Stimulated activated CD4-positive, alpha-beta T cell treated with anti-CD3 and anti-CD28 coated beads, Interleukin-15, amount 100 ng/mL, for 24 hours (primary cell): ENCODE measurements at regions not wholly inside any gene's neighbourhood (a gene's known extent, or its start where the extent isn't known, plus 50 kb on each side); places are given as distances from the start of the nearest gene placed in this dataset.

Source experiments
- DNase-seq: peaks from one replicate; pipeline ENCODE4 v3.0.0-alpha.2; 2020

DNA sequence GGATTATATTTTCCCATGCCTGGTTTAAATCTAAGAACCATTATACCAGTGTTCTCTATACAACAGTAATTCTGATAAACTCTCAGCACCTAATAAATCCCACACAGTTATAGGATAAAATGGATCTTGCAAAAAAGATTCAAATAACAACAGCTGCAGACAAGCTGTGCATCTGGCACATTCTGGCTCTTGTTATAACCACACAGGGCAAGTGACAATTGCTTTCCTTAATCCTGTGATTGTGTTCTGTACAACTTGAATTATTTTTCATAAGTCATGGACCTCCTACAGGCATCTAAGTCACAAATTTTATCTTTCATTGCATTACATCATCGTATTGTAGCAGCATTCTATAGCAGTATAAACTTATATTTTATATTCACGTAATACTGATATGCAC lies 948.3 kb downstream of the SLITRK1 start:
- no peak for DNase-seq

DNA sequence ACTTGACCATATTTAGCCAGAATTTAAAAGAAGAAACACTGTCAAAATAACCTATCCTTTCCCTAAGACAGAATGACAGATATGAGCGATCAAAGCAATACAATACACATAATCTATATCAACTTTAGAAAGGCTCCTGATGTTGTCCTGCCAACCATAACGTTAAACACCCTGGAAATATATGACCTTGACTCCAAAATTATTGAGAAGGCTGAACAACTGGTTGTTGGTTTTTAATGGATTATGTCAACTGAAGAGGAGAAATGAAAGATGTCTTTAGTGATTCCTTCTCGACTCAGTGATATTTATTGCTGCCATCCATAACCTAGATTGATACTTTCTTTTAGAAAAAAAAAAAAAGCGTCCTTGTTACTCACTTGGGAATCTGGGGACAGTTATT lies 957.2 kb downstream of the SLITRK1 start:
- DNase-seq = no peak

DNA sequence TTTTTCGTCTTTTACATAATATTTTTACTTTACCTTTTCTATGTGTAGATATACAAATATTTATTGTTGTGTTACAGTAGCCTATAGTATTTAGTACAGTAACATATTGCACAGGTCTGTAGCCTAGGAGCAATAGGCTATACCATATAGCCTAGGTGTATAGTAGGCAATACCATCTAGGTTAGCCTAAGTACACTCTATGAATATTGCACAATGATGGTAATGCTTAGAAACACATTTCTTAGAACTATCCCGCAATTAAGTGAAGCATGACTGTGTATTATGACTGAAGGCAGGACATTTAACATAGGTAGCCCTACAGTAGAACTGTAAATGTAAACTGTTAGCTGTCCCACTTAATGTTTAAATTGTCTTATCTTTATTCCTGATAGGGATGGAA lies 964.3 kb downstream of the SLITRK1 start:
- DNase-seq = no peak

DNA sequence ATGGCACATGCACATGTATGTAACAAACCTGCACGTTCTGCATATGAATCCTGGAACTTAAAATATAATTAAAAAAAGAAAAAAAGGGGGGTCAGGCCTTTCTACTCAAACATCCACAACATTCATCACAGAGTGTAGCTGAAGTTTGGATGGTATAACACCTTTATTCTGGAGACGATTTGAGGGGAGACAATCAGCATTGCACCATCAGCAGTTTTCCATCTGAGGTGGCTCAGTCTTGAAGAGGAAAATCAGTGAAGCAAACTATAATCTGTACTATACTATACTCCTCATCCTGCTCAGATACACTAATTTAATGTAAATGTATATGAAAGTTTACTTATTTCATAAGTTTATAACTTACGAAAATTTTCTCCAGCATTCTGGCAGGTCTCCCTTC lies 969.7 kb downstream of the SLITRK1 start:
- DNase-seq = no peak

DNA sequence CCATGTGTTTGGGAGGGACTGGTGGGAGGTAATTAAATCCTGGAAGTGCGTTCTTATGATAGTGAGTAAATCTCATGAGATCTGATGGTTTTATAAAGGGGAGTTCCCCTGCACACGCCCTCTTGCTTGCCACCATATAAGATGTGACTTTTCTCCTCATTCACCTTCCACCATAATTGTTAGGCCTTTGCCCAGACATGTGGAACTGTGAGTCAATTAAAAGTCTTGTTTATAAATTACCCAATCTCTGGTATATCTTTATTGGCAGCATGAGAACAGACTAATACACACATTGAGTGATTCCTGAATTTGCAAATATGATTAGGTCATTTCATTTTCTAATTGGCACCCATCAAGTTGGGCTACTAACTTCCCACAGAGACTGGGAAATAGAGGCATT lies 977.2 kb downstream of the SLITRK1 start:
- DNase-seq = no peak

DNA sequence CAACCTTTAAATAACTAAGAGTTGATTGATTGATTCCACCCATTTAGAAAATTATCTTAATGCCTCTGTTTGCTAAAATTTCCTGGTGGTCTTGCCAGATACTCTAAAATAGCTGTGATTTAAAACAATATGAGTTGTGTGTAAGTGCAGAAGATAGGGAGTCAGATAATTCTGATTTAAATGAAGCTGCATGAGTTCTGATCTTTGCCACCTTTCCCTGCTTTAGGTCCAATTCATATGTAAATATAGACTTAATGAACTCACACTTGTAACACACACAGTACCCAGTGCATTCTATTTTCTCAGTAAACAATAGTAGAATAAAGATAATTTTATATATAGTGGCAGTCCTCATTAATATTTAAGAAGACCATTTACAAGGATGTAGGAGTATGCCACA lies 981.8 kb downstream of the SLITRK1 start:
- DNase-seq = no peak

DNA sequence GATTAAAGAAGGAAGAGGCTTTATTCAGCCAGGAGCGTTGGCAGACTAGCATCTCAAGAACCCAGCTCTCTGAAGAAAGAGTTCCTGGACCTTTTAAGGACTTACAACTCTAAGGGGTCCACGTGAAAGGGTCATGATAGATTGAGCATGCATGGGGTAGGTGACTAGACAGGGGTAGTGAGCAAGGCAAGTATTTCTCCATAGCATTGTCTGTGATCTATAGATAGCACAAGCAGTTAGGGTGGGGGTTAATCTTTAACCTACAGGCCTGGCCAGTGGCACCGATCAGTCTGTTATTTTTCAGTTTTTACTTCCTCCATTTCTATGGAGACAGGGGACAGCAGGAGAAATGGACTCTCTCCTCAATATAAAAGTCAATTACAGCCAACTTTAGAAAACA lies 983.7 kb downstream of the SLITRK1 start:
- DNase-seq = no peak

DNA sequence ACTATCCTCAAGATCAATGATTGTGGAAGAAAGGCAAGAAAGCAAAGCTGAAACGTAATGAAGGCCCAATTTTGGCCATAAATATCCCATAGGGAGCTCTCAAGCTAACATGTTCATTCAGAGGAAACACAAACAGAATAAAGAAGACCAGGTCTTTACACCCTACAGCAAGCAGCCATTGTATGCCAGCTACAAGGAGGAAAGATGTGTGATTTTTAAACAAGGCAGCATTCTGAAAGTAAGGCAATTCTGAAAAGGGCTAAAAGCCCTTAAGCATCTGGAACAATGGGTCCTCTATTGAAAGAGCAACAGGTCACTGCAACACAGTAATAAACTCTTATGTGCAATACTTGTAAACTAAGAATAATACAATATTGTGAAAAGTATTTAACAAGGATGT lies 1002.4 kb downstream of the SLITRK1 start:
- no peak for DNase-seq

DNA sequence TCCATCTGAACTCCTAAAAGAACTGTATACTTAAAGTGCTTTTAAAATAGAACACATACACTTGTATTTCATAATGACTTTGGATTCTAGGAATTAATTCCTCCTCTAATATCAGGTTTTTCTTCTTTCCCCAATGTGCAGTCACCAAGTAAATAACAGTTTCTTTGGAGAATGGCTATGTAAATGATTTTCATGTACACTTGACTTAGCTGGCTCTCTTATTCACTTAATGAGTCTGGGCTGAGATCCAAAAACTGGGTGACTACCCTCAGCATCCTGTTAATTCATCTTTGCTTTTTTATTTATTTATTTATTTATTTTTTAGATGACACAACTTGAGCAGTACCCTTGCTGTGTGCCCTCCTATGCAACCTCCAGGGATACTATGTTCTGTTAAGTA lies 1003.7 kb downstream of the SLITRK1 start:
- DNase-seq = no peak

DNA sequence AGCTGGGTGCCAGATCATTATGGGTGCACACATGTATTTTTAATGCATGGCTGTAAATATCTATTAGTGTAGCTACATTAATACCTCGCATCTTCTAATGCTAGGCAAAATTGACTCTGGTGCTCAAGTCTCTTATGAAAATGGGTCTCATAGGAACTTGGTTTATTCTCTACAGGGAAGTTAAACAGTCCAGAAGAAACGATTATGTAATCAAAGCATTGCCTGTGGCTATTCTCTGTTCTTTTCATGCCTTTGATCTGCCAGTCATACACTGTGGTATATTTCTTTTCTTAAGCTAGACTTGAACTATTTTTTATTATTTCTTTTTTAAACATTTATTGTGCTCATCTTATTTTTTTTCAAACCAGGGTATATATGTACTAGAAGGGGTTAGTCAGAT lies 1015.0 kb downstream of the SLITRK1 start:
- DNase-seq = no peak

DNA sequence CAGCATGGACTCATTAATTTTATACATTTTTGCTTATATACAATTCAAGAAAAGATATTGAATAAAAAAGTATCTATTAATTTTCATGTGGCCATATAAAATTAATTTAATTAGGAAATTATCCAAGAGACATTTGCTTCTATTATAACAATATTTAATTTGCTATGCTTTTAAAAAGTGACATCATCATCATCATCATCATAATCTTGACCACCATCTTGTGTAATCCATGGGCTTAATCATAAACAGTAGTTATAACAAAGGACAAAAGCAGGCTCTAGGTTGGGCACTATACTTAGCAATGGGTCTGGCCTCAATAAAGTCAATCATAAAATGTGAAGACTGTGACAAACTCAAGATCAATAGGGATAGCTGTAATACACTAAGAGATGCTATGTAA lies 1031.6 kb downstream of the SLITRK1 start:
- no peak for DNase-seq

DNA sequence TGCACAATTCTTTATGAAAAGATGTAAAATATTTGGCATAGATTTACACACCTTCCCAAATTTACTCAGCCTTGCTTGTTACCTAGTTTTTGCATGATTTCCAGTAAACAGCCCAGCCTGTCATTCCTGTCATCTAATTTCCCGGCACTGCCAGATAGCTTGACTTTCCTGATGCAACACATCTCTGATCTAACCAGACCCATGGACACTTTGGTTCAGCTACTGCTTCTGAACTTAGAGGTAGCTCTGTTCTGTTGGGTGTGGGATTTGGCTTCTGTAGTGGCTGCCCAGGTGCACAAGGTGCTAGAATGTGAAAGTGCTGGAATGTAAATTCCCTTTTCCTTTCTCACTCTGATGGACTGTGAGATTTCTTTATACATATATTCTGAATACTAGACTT lies 1033.5 kb downstream of the SLITRK1 start:
- DNase-seq = no peak

DNA sequence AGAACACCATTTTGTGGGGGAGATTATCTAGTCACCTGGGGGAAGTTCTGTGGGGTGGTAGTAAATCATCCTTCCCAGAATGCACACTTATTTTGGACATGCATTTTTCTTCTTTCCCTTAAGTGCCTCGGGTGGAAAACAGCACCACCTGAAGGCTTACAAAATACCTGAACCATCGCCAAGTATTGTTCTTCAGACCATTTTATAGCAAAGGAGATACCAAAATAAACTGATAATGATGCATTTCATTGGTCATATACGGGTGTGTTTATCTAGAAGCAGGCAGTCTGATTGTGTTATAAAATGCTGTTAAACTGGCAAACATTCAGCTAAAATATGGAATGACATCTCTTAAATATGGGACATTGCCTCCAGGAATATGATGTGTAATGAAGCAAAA lies 1034.7 kb downstream of the SLITRK1 start:
- DNase-seq = no peak

DNA sequence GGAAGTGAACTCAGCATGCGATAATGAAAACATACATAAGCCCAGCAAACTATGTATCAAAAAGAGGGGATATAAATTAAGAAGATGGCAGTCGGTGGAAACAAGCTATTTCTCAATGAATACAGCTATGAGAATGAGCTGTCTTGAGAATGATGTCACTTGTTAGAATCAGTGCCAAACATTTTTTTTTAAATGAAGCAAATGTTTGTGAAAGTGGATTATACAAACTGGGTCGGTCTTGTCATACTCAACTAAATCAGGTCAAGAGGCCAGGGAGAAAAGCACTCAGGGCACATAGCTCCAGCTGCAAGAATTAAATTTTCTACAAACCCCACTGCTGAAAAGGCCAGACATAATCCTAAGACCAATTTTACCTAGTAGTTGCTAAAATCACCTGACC lies 1048.4 kb downstream of the SLITRK1 start:
- no peak for DNase-seq

DNA sequence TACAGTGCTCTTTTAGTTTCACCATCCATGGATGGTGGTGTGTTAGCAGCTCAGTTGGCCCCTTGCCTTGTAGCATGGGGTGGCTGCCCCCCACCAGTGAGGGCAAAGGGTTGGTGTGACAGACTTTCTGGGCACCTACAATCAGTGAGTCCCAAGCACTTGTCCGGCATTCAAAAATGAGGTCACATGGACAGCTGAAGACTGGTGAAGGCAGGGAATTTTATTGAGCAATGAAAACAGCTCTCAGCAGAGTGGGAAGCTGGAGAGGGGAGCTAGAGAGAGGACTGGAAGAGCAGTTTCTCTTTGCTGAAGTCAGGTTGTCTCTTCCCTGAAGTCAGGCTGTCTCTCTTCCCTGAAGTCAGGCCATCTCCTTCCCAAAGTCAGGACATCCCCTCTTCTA lies 1053.2 kb downstream of the SLITRK1 start:
- no peak for DNase-seq

DNA sequence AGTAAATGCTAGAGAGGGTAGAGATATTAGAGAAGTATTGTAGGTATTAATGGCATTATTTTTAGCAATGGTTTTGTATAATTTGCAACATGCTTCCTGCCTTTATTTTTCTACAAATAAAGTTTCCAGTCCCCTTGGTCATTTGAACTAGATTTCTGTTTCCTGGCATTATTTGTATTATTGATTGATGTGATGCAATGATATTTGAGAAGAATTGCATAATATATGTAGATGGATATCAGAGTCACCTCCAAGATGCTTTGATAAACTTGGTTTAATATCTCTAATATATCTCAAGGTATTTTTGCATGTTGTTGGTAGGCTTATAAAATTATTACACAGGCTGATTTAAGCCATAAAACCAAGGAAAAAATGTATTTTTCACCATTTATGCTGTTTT lies 1054.5 kb downstream of the SLITRK1 start:
- no peak for DNase-seq

DNA sequence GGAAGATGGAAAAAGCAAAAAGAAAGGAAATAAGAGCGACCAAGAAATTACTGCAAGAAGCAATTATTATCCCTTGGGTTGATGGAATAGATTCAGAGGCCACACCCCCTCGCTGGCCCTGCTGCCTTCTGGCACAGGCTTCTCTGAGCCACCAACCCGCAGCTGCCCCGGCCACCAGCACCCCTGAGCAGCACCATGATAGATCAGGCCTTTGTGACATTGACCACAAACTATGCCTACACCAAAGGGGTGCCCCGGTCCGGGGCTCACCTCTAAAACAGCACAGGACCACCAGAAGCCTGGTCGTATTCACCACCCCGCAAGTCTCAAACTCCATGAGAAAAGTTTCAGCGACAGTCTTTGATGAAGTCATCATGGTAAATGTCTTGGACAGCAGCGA lies 1059.3 kb downstream of the SLITRK1 start:
- DNase-seq = no peak

DNA sequence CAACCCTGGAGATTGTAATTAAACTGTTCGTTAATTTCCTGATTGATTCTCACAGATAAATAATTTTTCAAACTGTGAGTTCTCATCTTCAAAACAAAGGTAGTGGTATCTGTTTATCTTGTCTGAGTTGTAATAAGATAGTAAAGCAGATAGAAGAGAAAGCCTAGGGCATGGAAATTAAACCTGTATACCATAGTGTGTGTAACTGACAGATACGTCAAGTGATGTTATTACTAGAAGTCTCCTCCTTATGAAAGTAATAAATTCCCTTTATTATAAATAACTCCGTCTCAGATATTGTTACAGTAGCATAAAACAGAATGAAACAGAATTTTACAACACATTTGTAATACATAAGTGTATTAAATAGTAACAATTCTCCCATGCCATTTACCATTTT lies 1065.1 kb downstream of the SLITRK1 start:
- no peak for DNase-seq

DNA sequence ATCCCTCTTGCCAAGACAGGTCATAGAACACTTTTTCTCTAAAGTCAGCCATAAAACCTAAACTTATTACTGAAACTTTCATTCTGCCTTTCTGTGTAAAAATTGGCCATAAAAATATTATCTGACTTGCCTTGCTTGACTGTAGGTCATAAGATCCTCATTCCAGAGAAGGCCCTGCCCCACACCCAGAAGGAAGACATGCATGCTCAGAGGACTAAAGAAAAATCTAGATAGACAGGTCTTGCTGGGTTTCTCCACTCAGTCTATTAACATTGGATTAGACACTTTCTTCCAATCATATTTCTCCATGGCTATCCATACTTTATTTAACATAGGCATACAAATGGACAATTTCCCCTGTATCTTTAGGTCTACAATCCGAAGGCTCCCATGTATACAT lies 1066.5 kb downstream of the SLITRK1 start:
- no peak for DNase-seq

DNA sequence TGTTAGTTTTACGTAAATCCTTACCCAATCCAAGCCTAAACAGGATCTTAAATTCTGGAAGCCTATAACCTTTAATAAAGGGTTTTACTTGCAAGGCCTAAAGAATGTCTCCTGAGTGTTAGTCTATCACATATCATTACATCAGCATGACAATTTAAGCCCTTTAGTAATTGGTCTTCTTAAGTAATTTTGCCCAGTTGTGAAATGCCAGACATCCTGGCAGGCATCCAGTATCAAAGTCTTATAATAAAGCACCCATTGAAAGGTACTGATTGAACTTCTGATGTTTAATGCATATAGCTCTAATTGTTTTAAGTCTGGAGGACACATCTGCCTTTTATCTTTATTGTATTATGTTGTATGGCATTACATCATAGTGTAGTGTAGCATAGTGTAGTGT lies 1078.9 kb downstream of the SLITRK1 start:
- DNase-seq = no peak

DNA sequence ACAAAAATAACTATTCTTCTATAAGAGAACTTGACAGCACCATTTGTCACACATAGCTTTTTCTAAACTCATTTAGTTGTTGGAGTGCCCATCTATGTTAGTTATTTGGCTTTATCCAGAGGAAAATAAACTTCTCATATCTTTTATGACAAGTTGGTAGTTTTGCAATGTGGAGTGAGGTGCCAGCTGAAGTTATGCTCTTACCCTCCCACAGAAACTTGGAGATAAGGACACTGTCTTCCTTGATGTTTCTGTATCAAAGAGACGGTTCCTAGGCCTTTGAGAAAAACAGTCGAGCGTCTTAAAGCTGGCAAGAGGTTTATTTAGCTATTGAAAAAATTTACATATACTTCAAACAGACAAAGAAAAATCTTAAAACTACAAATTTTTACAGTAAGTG lies 1079.7 kb downstream of the SLITRK1 start:
- no peak for DNase-seq

DNA sequence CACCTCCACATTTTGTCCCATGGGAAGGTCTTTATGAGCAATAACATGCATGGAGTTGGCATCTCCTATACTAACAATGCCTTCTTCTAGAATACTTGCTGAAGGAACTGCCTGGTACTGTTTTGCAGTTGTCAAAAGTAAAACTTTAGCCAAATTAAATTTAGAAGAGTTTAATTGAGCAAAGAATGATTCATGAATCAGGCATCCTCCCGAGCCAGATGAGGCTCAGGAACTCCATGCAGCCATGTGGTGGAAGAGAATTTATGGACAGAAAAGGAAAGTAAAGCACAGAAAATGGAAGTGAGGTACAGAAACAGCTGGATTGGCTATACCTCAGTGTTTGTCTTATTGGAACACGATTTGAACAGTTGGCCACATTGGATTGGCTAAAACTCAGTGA lies 1081.9 kb downstream of the SLITRK1 start:
- no peak for DNase-seq

DNA sequence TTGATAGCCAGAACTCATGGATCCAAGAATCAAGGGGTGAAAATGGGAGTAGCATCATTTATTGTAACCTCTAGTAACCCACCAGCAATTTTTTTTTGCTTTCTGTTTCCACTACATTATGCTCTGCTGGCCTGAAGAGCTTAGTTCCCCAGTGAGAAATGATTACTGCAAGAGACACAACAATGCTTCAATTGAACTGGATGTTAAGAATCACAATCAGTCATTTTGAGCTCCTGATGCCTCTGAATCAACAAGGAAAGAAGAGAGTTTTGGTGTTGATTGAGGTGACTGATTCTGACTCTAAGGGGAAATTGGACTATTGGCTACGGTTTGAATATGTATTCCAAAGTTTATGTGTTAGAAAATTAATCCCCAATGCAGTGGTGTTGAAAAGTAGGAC lies 1084.4 kb downstream of the SLITRK1 start:
- no peak for DNase-seq

DNA sequence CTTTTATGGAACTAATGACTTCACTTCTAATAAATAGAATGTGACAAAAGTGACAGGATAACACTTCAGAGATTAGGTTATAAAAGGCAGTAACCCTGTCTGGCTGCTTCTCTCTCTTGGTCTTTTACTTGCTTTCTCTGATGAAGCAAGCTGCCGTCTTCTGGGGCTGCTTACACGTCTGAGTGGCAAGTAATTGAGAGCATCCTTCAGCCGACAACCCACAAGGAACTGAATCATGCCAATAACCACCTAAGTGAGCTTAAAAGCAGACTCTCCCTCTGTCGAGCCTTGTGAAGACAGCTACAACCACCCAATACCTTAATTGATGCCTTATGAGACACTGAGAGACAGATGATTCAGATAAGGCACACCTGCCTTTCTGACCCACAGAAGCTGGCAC lies 1091.2 kb downstream of the SLITRK1 start:
- no peak for DNase-seq

DNA sequence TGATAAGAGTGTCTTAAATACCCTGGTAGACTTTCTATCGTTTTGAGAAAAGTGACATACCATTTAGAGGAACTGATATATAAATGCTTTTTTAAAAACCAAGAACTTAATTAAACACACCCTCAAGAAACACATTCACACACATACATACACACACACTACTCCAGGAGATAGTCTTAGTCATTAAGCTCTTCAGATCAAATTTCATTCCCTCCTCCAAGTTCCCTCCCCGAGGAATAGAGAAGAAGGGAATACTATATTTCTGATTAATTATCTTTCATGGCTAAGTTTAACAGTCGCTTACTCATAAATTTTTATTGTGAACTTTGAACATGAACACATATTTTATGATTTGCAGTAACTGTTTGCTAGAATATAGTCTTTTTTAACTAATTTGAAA lies 1109.5 kb downstream of the SLITRK1 start:
- DNase-seq = no peak

DNA sequence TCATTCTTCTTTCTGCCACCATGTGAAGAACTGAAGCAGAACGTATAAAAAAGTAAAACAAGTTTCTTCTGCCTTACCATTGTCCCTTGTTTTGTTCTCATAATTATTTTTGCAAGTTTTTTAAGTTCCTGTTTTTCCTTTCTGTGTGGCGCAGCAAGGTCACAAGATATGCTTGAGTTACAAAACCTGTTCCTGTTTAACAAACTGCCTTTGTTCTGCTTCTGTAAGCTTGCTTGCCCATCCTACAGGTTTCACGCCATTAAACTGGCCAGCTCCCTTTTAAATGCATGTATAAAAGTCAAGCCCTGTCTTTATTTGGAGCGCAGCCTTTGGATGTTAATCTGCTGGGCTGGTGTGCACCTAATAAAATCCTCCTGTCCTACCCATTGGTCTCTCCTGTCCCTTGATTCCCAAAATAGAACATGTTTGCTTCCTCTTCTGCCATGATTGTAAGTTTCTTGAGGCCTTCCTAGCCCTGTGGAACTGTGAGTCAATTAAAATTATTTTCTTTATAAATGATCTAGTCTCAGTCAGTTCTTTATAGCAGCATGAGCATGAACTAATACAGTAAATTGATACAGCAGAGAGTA lies 1115.4 kb downstream of the SLITRK1 start:
- no peak for DNase-seq
